ENCODE measurements at regions not wholly inside any gene's neighbourhood (a gene's known extent, or its start where the extent isn't known, plus 50 kb on each side); places are given as distances from the start of the nearest gene placed in this dataset.

DNA sequence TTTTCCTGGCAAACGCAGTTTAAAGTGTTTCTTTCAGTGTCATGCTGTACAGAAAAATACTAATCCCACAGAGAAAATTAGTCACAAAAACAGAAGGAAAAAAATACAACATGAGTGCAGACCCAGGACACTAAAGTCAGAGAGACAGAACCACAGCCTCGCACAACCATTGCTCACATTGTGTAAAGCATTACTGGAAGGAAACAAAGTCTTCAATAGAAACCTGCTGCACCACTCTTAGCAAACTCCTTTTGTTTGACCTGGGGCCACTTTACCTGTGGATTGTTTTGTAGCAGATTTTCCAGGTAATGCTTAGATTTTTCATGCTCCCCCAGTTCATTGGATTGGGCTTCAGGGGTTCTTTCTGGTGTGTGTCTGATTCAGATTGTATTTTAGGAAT lies 131.8 kb upstream of the TMLHE start:
- TF ChIP-seq, protein P1, sequence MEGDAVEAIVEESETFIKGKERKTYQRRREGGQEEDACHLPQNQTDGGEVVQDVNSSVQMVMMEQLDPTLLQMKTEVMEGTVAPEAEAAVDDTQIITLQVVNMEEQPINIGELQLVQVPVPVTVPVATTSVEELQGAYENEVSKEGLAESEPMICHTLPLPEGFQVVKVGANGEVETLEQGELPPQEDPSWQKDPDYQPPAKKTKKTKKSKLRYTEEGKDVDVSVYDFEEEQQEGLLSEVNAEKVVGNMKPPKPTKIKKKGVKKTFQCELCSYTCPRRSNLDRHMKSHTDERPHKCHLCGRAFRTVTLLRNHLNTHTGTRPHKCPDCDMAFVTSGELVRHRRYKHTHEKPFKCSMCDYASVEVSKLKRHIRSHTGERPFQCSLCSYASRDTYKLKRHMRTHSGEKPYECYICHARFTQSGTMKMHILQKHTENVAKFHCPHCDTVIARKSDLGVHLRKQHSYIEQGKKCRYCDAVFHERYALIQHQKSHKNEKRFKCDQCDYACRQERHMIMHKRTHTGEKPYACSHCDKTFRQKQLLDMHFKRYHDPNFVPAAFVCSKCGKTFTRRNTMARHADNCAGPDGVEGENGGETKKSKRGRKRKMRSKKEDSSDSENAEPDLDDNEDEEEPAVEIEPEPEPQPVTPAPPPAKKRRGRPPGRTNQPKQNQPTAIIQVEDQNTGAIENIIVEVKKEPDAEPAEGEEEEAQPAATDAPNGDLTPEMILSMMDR (IDR thresholded peaks at IDR 0.05; ENCODE audit: extremely low read depth in 1 of 2, insufficient read depth in 1 of 2, low read depth in 1 of 2, low read length in 2 of 2), result no peak
- TF ChIP-seq, protein P2, sequence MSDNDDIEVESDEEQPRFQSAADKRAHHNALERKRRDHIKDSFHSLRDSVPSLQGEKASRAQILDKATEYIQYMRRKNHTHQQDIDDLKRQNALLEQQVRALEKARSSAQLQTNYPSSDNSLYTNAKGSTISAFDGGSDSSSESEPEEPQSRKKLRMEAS (IDR thresholded peaks at IDR 0.05; ENCODE audit: insufficient read depth, insufficient read length), result no peak
- TF ChIP-seq FOS (IDR thresholded peaks at IDR 0.05; ENCODE audit: borderline replicate concordance, insufficient read depth, low read length), result no peak

Measured in endothelial cell of umbilical vein (primary cell).